T-helper 17 cell (primary cell): ENCODE measurements at regions not wholly inside any gene's neighbourhood (a gene's known extent, or its start where the extent isn't known, plus 50 kb on each side); places are given as distances from the start of the nearest gene placed in this dataset.

Source experiments
- ATAC-seq: fragments of 150-1000 bp; cut with Tn5 transposase; 2 replicates; pipeline ENCODE4 v1.10.0; 2021; ENCODE audit warnings: mild to moderate bottlenecking, moderate library complexity
- DNase-seq, 3 donors: peaks; one replicate each; pipeline versions ENCODE4 v3.0.0 to v3.0.0-alpha.2; 2020 to 2021
- H3K9me3 ChIP-seq: one replicate; pipeline ENCODE4 v1.7.0; 2013; ENCODE audit warnings: low read length, mild to moderate bottlenecking; ENCODE audit not compliant: control insufficient read depth, poor library complexity, severe bottlenecking
- H3K27ac Mint-ChIP-seq: one replicate; pipeline ENCODE4 v1.8.0; 2022; ENCODE audit warnings: mild to moderate bottlenecking, moderate library complexity, mixed read lengths
- H3K27me3 Mint-ChIP-seq: one replicate; pipeline ENCODE4 v1.8.0; 2022; ENCODE audit warnings: mixed read lengths
- H3K36me3 Mint-ChIP-seq: one replicate; pipeline ENCODE4 v1.8.0; 2022; ENCODE audit warnings: low read depth, mixed read lengths
- H3K4me1 Mint-ChIP-seq: one replicate; pipeline ENCODE4 v1.8.0; 2022; ENCODE audit warnings: mild to moderate bottlenecking, mixed read lengths
- H3K4me3 Mint-ChIP-seq: one replicate; pipeline ENCODE4 v1.8.0; 2022; ENCODE audit warnings: mild to moderate bottlenecking, moderate library complexity, mixed read lengths

DNA sequence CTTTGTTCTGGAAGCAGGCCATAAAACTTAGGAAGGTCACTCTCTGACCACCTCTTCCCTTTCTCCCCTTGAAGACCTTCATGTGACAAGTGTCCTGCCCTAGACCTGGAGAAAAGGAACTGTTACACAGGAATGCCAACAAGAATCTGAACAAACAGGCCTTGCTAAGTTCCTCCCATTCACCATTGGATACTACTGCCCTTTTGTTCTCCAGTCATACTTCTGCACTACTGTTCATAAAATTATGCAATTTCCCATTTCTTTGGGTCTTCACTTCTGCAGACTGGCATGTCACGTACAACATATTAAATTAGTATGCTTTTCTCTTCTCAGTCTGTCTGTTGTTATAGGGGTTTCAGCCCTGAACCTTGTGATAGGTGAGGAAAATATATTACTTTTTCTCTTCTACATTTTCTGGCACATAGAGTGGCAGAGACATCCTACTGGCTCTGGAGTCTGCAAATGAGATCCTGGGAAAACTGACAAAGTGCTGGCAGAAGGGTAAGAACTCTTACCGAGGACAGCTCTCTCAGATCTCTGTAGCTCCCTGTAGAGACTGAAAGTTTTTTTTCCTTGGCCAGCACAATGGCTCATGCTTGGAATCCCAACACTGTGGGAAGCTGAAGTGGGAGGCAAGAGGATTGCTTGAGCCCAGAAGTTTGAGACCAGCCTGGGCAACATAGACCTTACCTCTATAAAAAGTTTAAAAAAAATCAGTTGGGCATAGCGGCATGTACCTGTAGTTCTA, 87.6 kb upstream of the SPRY2 start:
- H3K4me1 Mint-ChIP-seq, result no peaks in the 10 kb centered on the region
- H3K9me3 ChIP-seq, result no peaks in the 10 kb centered on the region
- no peak for ATAC-seq
- no peak for DNase-seq
- H3K36me3 Mint-ChIP-seq, result no peaks in the 10 kb centered on the region
- H3K27ac Mint-ChIP-seq, result no peak overlapping the region
- no peak overlapping the region for H3K4me3 Mint-ChIP-seq
- H3K27me3 Mint-ChIP-seq, result no peaks in the 10 kb centered on the region

DNA sequence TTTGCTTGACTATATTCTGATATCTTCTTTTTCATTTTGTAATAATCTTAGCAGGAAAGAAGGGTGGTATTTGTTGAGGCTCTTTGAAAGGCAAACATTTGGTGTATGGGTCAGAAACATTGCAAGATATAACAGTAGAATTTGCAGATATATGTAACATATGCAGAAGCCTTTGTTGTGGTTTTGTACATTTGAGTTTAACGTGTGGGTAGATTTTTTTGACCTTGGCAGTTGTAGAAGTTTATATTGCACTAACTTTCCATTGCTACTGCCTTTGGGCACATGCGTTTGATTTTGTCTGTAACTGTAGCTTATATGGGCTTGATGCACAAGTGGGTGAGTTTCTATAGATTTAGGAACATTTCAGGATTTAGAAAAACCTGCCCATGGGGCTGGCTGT, 78.5 kb upstream of the SPRY2 start:
- no peaks in the 10 kb centered on the region for H3K9me3 ChIP-seq
- ATAC-seq, result no peak
- H3K4me3 Mint-ChIP-seq, result no peak overlapping the region
- no peak overlapping the region for H3K27ac Mint-ChIP-seq
- no peak for DNase-seq
- no peaks in the 10 kb centered on the region for H3K36me3 Mint-ChIP-seq
- no peaks in the 10 kb centered on the region for H3K27me3 Mint-ChIP-seq
- no peaks in the 10 kb centered on the region for H3K4me1 Mint-ChIP-seq

DNA sequence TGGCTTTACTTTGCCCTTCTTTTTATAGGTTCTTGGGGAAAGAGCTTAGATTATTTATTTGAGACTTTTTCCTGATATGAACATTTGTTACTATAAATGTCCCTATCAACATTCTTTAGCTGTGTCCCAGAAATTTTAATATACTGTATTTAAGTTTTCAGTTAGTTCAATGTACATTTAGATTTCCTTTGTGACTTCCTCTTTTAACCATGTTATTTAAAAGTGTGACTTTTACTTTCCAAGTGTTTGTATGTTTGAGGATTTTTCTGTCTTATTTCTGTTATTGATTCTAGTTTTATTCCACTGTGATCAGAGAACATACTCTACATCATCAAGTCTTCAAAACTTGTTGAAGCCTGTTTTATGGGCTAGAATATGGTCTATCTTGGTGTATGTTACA, 72.7 kb upstream of the SPRY2 start:
- ATAC-seq, result no peak

DNA sequence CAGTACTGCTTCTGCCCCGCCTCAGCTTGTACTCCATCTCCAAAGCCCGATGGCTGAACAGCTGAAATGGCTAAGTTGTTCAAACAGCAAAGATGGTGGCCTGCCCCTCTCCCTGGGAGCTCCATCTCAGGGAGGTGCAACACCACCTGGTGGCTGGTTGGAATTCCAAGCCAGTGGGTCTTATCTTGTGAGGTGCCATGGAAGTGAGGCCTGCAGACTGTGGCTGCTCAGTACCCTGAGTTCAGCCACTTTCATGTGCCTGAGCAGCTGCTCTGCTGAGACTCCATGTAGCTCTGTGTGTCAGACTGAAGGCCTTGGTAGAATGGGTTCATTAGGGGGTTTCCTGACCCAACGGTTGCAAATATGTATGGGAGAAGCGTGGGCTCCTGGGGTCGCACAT, 67.3 kb upstream of the SPRY2 start:
- ATAC-seq (no peak), DNase-seq (no peak)
- H3K4me3 Mint-ChIP-seq, result no peak overlapping the region
- H3K36me3 Mint-ChIP-seq, result no peaks in the 10 kb centered on the region
- no peak overlapping the region for H3K27ac Mint-ChIP-seq
- no peaks in the 10 kb centered on the region for H3K4me1 Mint-ChIP-seq
- no peaks in the 10 kb centered on the region for H3K27me3 Mint-ChIP-seq
- H3K9me3 ChIP-seq, result no peaks in the 10 kb centered on the region

More for the DNA sequence above, 72.7 kb upstream of the SPRY2 start:
- H3K27me3 Mint-ChIP-seq, result no peaks in the 10 kb centered on the region
- no peak for DNase-seq
- H3K4me1 Mint-ChIP-seq, result no peaks in the 10 kb centered on the region
- no peak overlapping the region for H3K4me3 Mint-ChIP-seq
- H3K36me3 Mint-ChIP-seq, result no peaks in the 10 kb centered on the region
- no peaks in the 10 kb centered on the region for H3K9me3 ChIP-seq
- no peak overlapping the region for H3K27ac Mint-ChIP-seq

DNA sequence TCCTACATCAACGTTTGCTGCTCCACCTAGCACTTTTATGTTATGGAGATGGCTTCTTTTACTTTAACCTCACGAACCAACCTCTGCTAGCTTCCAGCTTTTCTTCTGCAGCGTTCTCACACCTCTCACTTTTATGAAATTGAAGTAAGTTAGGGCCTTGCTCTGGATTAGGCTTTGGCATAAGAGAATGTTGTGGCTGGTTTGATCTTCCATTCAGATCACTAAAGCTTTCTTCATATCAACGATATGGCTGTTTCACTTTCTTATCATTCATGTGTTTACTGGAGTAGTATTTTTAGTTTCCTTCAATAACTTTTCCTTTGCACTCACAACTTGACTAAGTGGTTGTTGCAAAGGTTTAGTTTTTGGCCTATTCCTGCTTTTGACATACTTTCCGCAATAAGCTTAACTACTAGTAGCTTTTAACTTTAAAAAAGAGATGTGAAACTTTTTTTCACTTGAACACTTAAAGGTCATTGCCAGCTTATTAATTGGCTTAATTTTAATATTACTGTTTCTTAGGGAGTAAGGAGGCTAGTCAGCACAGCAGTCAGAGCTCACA, 60.0 kb upstream of the SPRY2 start:
- no peak overlapping the region for H3K4me3 Mint-ChIP-seq
- H3K27me3 Mint-ChIP-seq, result no peaks in the 10 kb centered on the region
- DNase-seq (no peak), ATAC-seq (no peak)
- no peak overlapping the region for H3K27ac Mint-ChIP-seq
- H3K9me3 ChIP-seq, result no peaks in the 10 kb centered on the region
- no peaks in the 10 kb centered on the region for H3K36me3 Mint-ChIP-seq
- peaks cover 2% of the 10 kb centered on the region for H3K4me1 Mint-ChIP-seq

DNA sequence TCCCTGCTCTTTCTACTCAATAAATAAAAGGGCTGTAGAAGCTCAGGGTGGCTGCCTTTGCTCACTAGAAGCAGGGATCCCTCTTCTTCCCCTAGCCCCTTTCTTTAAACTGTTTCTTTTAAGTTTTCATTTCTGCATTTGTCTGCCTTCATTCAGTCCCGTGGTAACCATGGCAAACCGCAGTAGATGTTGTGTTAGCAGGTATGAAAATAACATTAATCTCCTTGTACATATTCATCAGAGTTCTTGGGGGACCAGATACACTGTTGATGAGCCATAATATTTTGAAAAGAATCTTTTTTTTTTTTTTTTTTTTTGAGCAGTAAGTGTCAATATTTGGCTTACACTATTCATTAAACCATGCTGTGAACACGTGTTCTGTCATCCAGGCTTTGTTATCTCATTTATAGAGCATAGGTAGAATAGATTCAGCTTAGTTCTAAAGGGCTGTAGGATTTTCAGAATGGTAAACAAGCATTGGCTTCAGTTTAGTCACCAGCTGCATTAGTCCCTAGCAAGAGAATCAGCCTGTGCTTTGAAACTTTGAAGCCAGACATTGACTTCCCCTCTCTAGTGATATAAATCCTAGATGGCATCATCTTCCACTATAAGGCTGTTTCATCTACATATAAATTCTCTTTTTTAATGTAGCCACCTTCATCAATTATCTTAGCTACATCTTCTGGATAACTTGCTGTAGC, 59.4 kb upstream of the SPRY2 start:
- H3K9me3 ChIP-seq, result no peaks in the 10 kb centered on the region
- no peak overlapping the region for H3K27ac Mint-ChIP-seq
- H3K4me1 Mint-ChIP-seq, result peaks cover 2% of the 10 kb centered on the region
- no peak overlapping the region for H3K4me3 Mint-ChIP-seq
- no peaks in the 10 kb centered on the region for H3K27me3 Mint-ChIP-seq
- no peaks in the 10 kb centered on the region for H3K36me3 Mint-ChIP-seq
- ATAC-seq (no peak), DNase-seq (no peak)

DNA sequence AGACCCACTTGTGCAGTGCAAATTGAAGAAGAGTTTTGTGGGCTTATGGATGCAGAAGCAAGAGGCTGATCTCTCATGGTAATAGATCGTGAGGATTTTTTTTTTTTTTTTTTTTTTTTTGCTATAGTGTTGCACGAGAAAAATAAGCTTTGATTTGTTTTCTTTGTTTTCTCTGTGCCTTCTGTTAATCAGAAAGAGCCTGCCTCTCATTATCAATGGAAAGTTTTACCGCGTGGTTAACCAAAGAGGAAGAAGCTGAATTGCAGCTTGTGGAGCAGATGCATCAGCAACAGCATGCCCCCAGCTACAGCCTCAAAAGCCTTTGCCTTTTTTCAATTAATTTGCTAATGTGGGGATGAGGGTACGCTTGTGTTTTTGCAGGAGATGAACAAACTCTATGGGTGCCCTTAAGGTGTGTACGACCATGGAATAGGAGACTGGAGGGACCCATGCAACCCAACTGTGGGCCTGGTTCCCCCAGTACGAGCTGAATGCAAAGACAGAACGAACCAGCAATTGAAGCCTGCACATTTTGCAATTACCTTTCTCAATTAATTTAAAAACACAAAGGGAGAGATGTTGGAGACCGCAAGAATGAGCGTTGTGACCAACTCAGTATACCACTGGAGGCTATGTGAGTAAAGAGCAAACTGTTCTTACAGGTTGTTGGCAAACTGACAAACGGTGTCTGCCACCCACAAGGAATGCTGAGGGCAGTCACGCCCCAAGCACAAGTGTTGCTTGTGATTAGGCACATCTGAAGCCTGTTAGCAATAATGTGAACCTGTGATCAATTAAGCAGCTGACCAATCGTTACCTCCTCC, 58.6 kb upstream of the SPRY2 start:
- no peaks in the 10 kb centered on the region for H3K27me3 Mint-ChIP-seq
- DNase-seq (no peak), ATAC-seq (no peak)
- H3K9me3 ChIP-seq, result no peaks in the 10 kb centered on the region
- H3K36me3 Mint-ChIP-seq, result no peaks in the 10 kb centered on the region
- peak overlapping the region; percentile 1 for H3K4me3 Mint-ChIP-seq
- H3K4me1 Mint-ChIP-seq, result peaks cover 2% of the 10 kb centered on the region
- no peak overlapping the region for H3K27ac Mint-ChIP-seq
